ENCODE measurements at regions not wholly inside any gene's neighbourhood (a gene's known extent, or its start where the extent isn't known, plus 50 kb on each side); places are given as distances from the start of the nearest gene placed in this dataset.
A peak's percentile ranks its signal among the peaks of the same experiment; 100 is the strongest.
"Not testable (repeated sequence)": the region's sequence is repeated elsewhere in the genome, so short reads cannot be mapped to it uniquely, and the experiment has no call there.

DNA sequence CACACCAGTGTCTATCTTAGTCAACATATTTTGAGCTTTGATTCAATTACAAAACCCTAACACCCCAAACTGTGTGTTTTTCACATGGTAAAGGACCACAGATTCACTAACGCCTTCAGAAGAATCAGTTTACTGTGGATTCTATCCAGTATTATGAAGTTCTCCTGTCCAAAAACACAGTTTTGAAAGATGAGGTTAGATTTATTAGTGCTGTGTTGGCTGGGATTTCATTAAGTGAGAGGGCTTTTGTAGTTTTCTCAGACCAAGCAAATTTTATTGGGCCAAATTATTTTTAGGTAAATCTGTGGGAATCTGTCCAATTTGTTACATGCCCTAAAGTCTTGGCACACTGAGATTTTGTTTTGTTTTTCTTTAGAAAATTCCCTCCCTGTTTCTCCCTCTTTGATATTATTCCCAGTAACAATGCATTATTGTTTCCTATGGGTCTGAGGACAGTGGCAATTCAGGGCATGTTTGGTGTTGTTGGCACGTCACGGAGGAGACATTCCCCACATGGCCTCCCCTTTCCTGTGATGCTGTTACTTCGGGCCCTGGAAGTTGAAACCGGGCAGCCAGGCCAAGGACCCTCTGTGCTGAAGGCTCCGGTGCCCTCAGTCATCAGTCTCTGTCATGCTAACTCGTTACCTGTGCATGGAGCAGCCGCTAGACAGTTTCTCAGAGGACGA is 87.5 kb upstream of the ALKAL2 start:
- no peak for DNase-seq

DNA sequence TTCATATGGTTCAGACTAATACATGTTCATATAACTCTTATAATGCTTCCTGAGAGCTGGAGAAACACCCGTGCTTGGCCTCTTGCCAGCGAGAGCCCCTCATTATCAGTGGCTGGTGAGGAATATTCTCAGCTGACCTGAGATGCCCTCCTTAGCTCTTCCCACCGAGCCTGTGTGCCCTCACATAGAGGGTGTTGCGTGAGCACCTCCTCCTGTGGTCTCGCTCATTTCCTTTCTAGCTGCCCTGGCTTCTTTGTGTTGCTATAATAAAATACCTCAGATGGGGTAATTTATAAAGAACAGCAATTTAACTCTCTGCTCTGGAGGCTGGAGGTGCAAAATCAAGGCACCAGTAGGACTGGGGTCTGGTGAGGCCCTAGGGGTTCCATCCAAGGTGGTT is 80.5 kb upstream of the ALKAL2 start:
- no peak for DNase-seq

DNA sequence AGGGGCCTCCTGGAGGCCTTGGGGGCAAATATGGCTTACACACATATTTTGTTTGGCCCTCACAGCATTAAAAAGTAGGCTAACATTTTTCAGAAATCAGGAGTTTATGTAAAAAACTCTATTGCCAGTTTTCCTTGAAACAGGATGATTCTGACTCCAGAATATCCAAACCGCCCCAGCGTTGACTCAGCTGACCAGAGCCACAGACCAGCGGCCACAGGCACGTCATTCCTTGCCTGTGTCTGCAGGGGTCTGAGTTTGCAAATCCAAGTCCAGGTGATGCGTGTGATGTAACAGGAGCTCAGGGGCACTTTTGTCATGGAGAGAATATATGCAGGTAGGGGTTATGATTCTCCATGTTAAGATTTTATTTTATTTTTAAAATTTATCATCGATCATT is 79.4 kb upstream of the ALKAL2 start:
- no peak for DNase-seq

DNA sequence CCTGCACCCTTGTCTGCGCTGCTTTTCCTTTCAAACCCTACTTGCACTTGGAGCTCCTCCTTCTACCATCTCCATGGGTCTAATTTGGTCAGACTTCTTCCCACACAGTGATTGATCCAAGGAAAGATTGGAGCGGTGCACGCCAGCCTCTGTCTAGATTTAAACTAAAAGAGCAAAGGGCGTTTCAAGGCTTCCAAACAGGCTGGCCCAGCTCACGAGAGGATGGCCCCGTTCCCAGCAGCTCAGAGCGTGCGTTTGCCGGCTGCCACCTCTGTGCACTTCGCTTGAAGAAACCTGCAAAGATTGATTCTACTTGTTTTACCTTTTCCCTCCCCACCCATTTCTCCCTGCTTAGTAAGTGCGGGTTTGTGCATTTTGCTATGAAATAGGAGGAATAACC is 78.8 kb upstream of the ALKAL2 start:
- DNase-seq: no peak

DNA sequence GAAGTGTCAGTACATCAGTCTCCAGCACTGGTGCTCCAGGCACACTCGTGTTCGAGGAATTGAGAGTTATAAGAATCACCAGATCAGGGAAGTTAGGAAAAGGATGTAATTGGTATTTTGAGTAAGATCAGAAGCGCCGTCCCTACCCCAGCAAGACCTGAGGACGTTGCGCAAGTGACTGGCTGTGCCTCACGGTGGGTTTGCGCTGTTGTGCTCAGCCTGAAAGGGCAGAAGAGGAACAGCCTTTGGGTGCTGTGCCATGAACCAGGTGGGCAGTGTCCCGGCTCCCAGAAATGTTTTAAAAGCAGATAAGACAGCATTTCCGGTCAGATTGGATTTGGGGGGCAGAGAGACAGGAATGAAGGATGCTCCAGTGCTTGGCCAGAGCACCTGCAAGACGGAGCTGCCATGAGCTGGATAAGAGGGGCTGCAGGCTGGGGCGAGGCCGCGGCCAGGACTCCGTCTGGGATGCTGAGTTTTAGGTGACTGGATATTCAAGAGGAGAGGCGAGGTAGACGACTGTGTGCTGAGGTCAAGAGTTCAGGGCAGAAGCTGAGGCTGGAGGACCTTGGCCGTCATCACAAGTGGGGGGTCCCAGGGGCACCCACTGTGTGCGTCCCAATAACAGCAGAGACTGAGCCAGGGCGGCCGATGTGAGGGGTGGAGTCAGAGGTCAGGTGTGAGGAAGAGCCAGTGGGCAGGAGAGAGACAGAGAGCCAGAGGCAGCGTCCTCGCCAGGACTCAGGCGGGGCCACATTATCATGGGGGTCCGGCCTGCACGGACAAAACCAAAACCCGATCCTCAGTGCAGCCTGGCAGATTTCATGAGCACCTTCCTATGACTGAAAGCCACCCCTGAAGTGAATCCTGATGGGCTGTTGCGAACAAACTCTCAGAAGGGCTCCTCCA is 77.7 kb upstream of the ALKAL2 start:
- no peak for DNase-seq

DNA sequence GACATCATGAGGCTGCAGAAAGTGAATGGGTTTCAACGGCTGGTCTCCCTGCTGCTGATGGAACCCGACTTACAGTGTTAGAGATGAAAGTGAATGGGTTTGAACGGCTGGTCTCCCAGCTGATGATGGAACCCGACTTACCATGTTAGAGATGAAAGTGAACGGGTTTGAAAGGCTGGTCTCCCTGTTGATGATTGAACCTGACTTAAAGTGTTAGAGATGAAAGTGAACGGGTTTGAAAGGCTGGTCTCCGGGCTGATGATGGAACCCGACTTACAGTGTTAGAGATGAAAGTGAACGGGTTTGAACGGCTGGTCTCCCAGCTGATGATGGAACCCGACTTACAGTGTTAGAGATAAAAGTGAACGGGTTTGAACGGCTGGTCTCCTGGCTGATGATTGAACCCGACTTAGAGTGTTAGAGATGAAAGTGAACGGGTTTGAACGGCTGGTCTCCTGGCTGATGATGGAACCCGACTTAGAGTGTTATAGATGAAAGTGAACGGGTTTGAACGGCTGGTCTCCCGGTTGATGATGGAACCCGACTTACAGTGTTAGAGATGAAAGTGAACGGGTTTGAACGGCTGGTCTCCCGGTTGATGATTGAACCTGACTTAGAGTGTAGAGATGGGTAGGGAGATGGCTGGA is 76.1 kb upstream of the ALKAL2 start:
- no peak for DNase-seq

DNA sequence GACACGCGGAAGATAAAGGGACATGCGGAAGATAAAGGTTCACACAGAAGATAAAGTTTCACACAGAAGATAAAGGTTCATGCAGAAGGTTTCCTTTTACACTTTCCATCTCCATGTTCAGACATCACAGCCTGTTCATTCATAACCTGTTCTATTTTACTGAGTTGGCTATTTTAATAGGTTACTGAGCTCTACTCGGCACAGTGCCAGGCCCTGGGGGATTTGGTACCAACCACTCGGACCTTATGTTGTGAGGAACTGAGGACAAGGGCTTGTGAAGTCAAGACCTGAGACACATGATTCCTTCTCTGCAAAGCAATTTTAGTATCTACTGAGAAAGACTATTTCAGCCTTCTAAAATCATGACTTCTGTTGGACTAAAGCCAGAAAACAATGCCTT is 75.0 kb upstream of the ALKAL2 start:
- no peak for DNase-seq

DNA sequence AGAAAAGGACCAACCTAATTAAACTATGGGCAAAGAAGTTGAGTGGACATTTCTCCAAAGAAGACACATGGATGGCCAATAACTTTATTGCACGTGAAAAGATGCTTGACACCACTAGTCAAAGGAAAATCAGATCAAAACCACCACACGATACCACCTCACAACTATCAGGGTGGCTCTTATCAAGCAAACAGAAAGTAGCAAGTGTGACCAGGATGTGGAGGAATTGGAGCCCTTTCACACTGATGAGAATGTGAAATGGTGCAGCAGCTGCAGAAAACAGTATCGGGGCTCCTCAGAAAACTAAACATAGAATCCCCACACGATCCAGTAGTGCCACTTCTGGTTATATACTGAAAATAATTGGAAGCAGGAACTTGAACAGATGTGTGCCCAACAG is 72.2 kb upstream of the ALKAL2 start:
- no peak for DNase-seq

DNA sequence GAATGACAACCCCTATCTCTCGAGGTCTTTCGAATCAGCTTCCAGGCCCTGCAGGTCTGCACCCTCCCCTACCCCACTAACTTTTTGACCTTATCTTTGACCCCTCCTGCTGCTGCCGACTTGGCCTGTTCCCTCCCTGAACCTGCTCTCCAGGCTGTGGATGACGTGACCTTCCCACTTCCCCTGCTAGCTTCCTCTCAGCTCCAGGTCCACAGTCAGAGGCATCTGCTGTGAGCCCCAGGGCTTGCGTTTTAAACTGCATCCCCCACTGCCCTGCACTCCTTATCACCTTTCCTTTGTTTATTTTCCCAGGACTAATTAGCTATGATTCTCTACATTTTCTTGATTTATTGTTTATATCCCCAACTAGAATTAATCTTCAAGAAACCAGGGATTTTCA is 71.2 kb upstream of the ALKAL2 start:
- DNase-seq: no peak

DNA sequence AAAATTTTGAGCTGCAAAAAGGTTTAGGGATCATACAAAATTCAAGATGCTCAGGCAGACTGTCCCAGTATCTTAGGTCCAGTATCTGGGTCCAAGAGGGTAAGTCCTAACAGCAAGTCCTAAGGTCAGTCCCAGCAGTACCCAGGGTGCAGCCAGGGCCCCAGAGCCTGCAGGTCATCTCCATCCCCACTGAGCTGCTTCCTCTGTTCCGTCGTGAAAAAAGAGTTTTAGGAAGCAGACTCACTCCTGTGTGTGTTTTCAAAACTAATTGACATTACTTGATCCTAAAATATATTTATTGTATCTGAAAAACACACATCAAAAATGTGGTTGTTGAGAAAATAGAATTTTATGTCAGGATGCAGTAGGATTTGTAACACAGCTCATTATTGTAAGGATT is 69.9 kb upstream of the ALKAL2 start:
- no peak for DNase-seq

DNA sequence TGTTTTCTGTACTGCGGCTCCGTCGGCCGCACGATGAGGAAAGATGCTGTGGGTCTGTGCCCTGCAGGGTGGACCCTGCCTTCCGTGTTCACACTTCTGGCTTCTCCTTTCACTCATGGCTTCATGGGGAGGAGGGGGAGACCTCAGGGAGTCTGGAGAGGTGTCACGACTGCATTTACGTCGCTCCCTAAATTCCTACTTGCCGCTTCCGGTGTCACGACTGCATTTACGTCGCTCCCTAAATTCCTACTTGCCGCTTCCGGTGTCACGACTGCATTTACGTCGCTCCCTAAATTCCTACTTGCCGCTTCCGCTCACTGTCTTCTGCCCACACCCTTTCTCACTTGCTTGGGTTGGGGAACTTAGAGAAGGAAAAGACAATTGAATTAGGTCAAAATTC is 68.4 kb upstream of the ALKAL2 start:
- not testable (repeated sequence) for DNase-seq

DNA sequence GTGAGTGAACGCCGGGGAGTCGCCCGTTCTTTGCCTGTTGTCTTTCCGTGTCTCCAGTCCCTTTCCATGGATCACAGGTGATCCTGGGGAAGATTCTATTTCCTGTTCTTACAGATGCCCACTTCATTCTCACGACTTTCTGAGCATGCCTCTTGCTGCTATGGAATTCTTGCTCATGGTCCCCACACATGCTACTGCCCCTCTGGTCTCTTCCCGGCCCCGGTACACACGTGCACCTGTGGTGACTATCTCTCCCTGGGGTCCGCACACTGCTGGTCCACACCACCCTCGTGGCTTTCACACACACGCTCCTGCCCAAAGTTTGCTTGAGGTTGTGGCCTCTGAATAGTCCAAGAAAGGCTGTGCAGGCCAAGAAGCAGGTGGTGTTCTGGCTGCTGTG is 67.9 kb upstream of the ALKAL2 start:
- DNase-seq: no peak

DNA sequence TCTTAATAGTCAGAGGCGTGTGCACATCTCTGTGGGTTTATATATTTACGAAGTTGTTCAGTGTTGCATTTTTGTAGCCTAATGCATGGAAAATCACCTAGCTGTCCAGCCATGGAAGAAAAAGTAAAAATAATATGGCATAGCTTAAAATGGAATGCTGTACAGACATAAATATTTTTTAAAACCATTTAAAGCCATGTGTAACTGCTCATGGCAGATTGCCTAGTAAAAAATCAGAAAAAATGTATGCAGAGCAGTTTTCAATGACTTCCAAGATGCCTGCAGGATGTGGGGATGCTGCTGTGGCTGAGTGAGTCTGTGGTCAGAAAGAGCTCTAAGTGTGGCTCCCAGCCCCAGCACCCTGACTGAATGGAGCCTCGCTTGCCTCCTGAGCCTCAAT is 64.8 kb upstream of the ALKAL2 start:
- peak; percentile 29 for DNase-seq

DNA sequence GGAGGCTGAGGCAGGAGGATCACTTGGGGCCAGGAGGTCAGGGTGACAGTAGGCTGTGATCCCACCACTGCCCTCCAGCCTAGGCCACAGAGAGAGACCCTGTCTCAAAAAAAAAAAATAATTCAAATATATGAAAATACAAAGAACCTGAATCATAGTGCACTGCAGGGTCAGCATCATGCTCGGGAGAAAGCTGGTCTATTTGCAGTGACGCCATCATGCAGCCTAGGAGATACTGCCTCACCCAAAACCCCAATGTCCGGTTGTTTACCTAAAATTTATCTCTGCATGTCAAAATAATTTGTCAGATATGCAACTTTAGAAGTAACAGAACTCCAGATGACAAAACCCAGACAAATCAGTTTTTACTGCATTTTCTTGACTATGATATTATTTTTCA is 61.5 kb upstream of the ALKAL2 start:
- no peak for DNase-seq

DNA sequence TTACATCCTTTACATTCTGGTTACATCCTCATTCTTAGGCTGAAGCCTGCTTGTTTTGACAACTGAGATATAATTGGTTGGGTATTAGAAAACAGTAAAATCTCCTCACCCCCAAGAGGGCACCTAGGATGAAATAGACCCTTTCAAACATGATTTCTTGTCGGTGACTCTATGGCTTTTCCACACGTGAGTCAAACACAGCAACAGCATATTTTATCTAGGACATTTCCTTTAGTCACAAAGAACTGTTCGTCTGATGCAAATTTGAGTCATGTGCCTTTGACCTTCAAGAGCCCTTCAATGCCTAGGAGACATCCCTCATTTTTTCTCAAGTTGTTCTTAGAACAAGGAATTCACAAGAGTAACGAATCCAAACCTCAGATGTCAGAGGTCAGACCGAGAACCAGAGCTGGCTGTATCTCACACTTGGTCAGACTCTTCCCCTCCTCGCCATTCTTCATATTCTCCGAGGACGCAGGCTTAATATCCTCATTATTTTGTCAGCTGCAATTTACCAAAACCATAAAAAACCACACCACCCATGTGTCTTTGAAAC is 60.5 kb upstream of the ALKAL2 start:
- DNase-seq: peak; percentile 8

DNA sequence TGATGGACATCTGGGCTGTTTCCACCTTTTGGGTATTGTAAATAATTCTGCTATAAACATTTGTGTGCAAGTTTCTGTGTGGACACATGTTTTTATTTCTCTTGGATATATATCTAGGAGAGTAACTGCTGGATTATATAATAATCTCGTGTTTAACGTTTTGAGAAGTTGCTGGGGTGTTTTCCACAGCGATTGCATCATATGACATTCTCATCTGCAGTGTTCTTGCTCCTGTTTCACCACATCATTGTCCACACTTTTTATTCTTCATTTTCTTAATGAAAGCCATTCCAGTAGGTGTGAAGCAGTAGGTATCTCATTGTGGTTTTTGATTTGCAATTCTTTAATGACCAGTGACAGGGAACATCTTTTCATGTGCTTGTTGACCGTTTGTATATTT is 56.9 kb upstream of the ALKAL2 start:
- DNase-seq: no peak

DNA sequence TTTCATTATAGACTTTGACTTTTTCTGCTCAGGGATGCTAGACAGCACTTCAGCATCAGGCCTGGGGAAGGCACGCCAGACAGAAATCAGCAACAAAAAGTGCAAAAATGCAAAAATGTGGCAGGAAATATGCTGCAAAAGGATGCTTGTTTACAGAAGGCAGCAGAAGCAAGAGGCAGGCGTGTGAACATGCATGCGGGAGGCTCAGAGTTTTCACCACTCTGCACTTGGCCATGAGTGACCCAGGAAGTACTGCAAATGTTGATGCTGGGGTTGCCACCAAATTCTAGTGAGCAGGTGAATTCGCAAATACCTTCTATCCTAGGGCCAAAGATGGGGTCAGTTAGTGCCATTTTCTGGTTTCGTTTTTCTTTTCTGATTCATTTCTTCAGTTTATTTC is 55.5 kb upstream of the ALKAL2 start:
- DNase-seq: no peak

DNA sequence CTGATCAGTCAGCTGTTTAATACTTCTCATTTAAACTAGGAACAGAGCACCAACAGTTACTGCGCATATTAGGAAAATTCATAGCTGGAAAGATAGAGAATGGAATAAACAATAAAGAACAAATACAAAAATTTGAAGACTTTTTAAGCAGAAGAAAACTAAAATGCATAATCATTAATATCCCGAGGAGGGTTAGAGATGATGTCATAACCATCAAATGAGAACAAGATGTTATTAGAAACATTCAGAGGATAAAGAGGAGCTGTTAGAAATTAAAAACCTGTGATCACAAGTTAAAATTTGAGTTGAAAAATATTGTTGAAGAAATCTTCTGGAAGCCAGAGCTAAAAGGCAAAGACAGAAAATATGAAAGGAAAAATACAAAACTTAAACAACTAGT is 54.0 kb upstream of the ALKAL2 start:
- no peak for DNase-seq

DNA sequence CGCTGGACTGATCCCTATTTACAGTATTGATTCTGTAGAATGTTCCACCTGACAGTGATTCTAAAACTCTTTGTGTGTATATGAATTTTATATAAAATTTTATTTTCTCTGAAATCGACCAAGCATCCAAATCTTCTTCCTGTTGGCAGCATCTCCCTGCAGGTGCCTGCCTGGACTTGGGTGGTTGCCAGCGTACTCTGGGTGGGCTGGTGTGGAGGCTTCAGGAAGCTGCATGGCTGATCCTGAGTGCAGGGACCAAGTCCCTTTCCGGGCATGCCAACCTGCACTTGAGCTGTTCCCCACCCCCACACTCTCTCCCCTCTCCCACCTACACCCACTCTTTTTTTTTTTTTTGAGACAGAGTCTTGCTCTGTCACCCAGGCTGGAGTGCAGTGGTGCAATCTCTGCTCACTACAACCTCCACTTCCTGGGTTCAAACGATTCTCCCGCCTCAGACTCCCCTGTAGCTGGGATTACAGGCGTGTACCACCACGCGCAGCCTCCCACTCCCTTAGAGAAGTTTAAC is 53.2 kb upstream of the ALKAL2 start:
- DNase-seq: no peak

Data from fibroblast of skin of scalp (primary cell).